Muscle of back (tissue), 3 donors: ENCODE measurements at regions not wholly inside any gene's neighbourhood (a gene's known extent, or its start where the extent isn't known, plus 50 kb on each side); places are given as distances from the start of the nearest gene placed in this dataset.
"Not testable (repeated sequence)": the region's sequence is repeated elsewhere in the genome, so short reads cannot be mapped to it uniquely, and the experiment has no call there.

Experiments used
- DNase-seq, 3 donors: peaks; one replicate each; pipeline versions ENCODE4 v3.0.0 to v3.0.0-alpha.2; 2013

DNA sequence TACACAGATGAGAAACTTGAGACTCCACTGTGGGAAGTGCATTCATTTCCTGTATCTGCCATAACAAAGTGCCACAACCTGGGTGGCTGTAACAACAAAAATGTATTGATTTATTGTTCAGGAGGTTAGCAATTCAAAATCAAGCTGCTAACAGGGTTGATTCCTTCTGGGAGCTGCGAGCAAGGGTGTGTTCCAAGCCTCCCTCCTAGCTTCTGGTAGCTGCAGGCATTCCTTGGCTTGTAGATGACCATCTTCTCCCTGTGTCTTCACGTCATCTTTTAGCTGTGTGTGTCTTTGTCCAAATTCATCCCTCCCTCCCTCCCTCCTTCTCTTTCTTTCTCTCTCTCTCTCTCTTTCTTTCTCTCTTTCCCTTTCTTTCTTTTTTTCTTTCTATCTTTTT lies 258.1 kb downstream of the MSX2 start:
- DNase-seq = no peak

DNA sequence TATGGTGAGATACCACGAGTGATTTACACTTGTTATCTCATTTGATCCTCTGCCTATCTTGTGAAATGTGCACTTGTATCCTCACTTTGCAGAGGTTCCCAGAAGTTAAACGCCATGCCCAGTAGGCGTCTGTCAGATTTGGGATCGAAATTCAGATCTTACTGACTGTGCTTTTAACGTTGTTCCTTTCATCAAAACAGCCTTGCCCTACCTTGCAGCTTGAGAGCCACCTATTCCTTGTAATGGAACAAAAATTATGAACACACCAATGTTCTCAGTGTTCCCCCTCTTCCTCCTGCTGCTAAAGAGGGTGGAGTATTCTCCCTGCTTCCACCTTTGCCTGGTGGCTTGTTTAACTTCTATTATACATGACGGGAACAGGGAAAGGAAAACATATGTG lies 257.0 kb downstream of the MSX2 start:
- DNase-seq = no peak

DNA sequence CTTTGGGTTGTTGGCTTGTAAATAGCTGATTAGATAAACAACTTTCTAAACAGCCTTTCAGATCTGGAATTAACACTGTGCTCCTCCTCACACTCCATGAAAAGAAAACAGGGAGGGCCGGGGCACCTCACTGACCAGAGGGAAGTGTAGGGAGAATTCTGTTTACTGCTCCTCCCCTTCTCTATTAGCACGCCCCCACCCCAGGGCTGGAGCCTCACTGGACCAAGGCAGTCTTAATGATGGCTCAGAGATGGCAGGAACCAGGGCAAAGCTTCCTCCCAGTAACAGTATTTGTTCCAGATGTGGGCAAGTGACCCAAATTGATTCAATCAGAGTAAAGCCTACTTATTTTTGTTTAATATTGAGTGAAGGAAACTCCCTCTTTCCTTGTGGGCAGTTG lies 256.6 kb downstream of the MSX2 start:
- no peak for DNase-seq

DNA sequence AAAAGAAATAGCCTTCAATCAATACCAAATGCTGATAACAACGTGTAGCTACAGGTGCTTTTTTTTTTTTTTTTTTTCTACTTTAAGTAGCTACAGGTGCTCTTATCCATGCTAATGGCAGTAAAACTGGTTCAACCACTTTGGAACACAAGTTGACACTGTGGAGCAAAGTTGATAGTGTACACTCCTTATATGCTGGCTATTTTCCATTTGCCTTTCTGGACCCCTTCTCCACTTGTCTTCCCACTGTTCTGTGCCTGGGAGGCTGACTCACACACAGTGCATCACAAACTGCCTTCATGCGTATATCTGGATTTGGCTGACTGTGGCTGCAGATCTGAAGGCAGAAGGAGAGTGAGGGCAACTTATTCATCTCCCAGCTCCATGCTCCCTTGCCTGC lies 247.9 kb downstream of the MSX2 start:
- DNase-seq = no peak

DNA sequence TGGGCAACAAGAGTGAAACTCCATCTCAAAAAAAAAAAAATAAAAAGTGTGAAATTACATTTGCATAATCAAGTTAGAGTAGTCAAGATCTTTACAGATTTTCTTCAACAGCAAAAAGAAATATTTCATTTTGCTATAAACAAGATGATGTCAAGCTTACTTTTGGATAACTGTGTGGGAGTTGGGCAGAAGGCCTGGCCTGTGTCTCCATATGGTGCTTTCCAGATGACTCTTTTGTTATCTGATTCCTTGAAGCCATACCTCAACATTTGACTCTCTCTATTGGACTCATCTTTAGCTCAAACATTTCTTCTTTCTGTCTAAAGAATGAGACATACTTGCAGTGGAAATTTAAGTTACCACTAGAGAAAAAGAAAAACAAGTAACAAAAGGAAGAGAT lies 246.8 kb downstream of the MSX2 start:
- no peak for DNase-seq

DNA sequence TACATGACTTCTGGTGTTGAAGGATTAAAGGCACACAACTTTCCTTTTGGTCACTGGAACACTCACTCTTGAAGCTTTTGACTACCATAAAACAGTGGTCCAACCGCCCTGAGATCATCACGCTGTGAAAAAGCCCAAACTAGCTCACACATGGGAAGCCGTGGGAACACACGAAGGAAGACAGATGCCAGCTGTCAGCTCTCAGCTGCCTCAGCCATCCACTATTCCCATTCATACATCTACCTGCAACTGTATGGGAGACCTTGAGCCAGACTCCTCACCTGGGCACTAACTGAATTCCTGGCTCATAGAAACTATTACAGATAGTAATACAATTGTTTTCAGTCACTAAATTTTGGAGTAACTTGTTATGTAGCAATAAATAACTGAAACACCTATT lies 246.1 kb downstream of the MSX2 start:
- no peak for DNase-seq

DNA sequence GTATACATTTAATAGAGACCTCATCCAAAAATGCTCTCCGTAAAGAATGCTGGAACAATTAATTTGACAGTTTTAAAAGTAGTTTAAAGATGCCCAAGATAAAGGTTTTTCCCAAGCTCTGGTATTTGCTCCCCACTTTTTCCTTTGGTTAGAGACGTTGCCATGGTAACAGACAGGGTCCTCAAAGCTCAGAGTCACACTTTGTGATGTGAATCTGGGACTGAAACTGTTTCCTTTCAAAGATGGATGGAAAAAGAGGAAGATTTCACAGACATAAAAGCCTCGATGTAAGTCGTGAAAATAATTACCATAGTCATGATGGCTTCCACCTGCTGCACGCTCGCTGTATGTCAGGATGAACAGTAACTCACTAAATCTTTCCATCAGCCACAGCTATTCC lies 229.5 kb downstream of the MSX2 start:
- DNase-seq = no peak

DNA sequence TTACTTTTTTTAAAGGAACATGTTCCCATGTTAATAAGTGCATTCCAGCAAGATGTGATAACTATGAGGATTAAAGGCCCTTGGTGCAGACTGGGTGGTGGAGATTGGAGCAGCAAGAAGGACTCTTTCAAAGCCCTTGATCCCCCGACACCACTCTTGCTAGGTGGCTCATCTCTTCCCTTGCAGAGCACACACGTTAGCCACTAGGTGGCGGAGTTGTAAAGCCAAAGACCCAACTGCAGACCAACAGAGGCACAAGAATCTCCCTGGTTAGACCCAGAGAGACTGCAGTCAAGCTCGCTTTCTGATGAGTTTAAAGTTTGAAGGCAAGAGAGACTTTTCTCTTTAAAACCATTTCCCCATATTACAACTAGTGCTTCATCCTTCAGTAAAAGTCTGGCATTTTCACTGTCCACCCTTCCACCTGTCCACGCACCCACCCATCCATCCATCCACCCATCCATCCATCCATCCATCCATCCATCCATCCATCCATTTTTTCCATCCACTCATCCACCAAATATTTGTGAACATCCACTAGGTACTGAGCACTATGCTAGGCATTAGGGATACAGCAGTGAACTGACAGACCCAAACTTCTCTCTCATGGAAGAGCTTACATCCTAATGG lies 226.9 kb downstream of the MSX2 start:
- peak; percentile 67 to 76 (median 69) for DNase-seq

DNA sequence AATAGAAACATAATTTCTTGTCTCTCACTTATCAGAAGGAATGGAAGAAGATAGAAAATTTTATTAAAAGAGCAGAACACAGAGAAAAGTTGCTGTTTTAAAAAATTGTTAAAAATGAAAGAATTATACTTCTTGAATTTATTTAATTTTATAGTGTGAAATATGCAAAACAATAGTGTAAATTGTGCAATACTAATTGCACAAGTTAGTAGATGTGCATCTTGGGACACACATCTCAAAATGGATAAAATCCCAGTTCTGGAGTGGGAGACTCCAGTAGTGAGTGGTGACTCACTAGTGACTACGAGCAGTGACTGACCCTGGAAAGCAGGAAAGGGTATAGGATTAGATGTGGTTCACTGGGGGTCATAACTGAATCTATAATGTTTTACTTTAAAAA lies 223.2 kb downstream of the MSX2 start:
- no peak for DNase-seq

DNA sequence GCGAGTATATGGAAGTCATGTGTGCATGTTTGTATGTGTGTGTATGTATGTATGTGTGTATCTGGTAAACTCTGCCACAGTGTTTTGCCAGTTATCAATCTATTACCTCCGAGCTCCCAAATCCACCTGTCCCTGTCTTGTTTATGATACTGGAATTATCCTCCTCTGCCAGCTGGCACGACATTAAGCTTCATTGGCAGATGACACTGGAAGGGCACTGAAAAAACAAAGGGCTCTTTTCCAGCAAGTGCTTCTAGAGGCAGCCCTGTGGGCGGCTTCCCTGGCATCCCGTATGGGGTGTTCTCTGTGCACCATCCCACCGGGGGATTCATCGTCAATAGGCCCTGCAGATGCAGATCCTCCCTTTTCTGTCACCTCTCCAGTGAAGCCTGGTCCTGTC lies 221.5 kb downstream of the MSX2 start:
- DNase-seq = no peak

DNA sequence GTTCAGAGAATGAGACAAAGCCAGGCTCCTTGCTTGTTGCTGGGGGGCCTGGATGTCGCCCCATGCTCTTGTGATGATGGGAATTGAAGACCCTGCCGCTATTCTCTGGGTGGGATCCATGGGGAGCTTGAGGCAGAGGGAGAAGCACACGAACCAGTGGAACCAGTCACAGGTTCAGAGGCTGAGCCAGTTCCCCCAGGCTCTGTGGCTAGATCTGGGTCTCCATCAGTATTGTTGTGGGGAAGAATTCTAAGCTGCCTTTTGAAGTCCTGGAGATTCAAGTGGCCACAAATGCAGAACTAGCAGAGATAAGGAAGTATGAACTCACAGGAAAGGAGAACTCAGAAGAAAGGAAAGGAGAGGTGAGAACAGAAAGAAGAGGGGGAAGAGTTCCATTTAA lies 219.4 kb downstream of the MSX2 start:
- DNase-seq = no peak

DNA sequence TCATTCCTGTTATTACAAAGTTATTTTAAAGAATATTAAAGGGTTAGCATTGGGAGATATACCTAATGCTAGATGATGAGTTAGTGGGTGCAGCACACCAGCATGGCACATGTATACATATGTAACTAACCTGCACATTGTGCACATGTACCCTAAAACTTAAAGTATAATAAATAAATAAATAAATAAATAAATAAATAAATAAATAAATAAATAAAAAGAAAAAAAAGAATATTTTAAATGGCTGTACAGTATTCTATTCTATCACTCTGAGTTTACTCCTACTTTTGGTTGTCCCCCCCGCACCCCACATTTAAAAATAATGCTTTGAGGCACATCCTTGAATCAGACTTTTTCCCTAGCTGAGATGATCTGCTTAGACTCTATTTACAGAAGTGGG lies 218.6 kb downstream of the MSX2 start:
- DNase-seq = not testable (repeated sequence)

DNA sequence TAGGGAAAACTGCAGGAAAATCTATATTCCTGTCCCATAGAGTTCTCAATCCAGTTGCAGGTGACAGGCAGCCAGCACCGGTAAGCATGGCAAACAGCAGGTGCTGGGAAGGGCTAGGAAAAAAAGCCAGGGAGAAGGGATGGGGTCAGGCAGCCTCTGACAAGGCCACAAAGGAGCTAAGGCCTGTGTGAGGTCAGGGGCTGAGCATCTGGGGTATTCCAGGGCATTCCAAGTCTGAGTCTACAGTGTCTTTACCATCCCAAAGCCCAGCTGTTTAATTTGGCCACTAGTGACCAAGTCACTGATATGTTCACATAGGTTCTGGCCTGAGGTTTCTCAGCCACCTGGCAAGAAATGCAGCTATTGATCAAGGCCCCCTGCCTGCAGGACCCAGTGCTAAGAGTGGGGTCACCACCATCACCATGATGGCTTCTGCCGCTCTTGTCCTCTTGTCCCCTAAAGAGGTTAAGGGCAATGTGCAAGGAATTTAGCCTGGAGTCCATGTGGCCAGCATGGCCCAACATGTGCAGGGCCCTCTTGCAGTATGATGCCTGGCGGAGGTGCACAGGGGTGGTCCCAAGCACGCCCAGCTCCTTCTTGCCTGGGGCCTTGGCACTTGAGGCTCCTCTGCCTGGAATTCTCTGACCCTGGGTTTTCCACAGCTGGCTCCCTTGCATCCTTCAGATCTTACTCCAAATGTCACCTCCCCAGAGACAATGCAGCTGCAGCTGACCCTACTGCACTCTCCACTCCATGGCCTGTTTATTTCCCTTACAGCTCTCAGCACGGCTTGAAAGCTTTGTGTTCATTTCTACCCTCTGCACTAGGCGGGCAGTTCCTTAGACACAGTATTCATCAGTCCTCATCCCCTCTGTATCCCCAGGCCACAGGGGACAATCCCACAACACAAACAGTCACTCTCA lies 213.1 kb downstream of the MSX2 start:
- peak in 1 of 3 donors; percentile 33 for DNase-seq

DNA sequence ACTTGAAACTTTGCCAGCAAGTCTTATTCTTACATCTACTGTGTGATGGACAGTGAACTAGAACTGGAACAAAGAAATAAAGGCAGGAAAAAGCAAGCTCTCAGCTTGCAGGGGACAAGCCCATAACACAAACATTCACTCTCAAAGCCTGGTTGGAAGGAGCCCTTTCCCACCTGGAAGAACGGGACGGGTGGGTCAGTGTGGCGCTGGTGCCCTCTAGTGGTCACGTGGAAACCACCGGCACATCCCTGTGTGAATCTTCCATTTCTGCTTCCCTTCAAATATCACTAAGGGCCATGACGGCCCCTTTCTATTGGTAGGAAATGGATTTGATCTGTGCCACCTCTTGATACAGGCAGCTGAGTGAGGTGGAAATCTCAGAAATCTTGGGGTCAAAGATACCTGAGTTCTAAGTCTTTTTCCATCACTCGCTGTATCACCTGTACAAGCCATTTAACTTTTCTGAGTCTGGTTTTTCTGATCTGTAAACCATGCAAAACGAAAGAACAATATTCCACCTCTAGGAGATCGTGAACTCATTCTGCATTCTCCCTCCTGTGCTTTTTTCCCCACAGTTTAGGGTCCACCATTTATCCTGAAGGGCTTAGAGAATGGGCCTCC lies 211.6 kb downstream of the MSX2 start:
- peak; percentile 24 to 70 (median 56) for DNase-seq

DNA sequence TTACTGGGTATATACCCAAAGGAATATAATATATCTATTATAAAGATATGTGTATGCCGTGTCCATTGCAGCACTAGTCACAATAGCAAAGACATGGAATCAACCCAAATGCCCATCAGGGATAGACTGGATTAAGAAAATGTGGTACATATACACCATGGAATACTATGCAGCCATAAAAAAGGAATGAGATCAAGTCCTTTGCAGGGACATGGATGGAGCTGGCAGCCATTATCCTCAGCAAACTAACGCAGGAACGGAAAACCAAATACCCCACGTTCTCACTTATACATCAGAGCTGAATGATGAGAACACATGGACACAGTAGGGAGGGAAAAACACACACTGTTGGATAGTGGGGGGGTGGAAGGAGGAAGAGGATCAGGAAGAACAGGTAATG lies 206.7 kb downstream of the MSX2 start:
- not testable (repeated sequence) for DNase-seq

DNA sequence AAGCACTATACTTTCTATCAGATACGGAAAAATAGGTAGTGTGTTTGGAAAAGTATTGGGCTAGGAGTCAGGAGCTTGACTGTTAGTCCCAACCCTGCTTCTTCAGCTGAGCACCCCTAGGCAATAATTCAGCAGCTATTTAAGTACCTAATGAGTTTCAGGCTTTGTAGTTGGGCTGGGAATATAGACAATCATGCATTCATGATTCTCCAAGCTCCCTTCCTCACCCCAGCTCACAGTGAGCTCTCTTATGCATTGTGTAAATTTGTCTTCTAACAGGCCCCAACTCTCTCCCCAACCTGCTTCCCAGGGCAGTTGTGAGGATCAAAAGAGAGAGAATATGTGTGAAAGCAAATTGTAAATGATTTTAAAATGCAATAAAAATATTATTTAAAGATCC lies 201.2 kb downstream of the MSX2 start:
- no peak for DNase-seq

DNA sequence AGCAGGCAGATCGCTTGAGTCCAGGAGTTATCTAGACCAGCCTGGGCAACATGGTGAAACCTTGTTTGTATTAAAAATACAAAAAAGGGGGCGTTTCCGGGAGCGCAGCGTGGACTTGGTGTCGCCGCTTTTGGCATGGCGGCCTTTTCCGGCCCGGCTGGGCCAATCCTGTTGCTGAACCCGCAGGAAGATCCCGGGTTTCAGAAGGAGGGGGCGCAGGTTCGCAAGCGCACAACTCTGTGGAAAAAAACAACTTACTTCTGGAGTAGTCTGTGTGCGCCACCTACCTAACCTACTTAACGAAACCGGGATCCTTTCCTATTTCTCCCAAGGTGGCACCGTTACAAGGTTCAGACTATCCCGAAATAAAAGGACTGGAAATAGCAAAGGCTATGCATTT lies 198.6 kb downstream of the MSX2 start:
- DNase-seq = no peak

DNA sequence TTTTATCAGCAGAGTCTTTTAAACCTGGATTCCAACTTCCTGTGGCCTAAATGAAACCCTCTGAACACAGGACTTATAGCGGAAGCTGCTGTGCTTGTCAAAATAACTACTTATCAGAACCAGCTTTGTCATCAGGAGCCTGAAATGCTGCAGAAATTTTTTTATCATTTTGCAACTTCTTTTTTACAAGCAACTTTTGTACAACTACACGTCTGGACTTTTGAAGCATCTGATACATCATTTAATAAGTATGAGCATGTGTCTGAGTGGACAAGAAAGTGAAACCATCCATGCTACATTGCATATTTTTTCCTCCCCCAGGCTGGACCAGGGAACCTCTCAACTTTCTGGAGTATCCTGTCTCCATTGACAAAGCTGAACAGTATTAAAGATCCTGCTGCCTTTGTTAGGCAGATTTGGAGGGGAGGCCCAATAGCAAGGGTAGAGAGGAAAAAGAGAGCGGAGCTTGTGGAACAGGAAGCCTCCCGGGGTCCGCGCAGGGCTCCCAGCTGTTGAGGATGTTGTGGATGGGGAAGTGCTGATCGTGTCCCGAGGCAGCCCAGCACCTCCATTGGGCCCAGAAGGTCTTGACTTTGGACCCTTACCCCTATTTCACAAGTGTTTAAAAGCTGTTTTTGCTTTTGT lies 196.6 kb downstream of the MSX2 start:
- no peak for DNase-seq

DNA sequence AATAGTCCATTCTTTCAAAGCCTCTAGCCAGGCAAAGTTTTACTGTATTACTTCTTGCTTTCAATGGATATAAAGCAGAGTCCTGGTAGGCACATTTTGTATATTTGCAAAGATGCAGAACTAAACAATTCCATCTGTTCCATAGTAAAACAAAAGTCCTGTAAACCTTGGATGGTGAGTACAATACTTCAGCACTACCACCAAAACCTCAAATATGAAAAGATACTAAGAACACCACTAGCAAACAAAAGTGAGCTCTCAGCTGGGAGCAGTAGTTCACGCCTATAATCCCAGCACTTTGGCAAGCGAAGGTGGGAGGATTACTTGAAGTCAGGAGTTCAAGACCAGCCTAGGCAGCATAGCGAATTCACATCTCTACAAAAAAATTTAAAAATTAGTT lies 195.0 kb downstream of the MSX2 start:
- no peak for DNase-seq

DNA sequence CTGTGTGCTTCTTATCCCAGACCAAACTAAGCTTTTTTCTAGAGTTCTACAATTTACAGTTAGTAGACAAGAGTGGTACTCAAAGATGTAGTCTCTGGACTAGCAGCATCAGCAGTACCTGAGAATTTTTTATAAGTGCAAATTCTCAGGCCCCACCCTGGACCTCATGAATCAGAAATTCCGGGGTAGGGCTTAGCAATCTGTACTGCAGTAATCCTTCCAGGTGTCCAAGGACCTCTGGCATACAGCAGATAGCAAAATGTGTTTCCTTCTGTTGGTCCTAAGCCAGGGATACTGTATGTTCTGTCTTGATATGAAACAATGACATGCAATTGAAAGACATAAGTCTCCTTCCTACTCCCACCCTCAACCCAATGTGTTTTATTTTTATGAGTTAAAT lies 194.3 kb downstream of the MSX2 start:
- no peak for DNase-seq

DNA sequence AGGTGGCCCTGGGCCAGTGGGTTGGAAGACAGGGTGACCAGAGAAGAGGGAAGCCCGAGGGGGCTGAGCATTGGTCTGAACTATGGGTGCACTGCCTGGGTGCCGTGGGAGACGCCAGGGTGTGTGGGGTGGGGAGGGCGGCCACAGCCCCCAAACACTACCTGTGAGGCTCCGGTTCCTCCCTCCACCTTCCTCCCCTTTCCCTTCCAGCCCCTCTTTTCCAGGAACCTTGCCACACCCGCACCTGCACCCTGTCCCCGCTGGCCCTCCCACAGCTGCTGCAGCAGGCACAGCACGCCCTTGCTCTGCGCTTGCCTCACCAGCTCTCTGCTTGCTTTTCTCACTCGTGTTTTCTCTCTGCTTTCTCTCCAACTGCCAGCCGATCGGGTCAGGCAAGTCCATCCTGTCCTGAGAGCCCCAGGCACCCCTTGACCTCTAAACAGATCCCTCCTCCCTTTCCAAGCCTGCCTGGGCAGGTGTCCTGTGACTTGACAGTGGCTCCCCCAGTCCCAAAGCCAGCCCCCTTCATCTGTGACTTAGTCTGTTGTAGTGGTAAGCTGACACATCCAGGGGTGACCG lies 193.7 kb downstream of the MSX2 start:
- no peak for DNase-seq

DNA sequence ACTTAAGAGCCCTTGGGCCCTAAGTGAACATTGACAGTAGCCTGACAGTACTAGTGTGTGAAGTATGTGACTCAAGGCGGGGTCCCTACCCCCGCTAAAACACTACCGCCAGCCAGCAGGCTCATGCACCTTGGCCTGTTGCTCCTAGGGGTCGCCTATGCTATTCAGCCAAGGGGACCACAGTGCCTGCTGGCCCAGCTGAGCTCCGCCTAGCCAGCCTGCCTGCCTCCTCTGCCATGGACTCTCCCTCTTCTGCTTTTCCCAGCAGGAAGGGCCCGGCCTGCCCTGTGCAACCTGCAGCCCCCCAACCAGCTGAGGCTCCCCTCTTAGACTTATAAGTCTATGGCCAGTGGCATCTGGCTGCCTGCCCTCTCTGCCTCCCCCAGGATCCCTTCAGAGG lies 193.1 kb downstream of the MSX2 start:
- not testable (repeated sequence) for DNase-seq
